HL-60 (cell line): ENCODE measurements at regions not wholly inside any gene's neighbourhood (a gene's known extent, or its start where the extent isn't known, plus 50 kb on each side); places are given as distances from the start of the nearest gene placed in this dataset.

Source experiments
- DNase-seq, 2 experiments: peaks; one replicate each; pipeline ENCODE4 v3.0.0-alpha.2; 2010 to 2020; ENCODE audit warnings: low read depth in 1 of 2, low spot score in 1 of 2
- H3K27ac ChIP-seq: fragments of 250-450 bp; sonication (Bioruptor Pico); replicated peaks from 2 replicates; pipeline ENCODE4 v1.5.1; 2020; ENCODE audit warnings: mild to moderate bottlenecking, moderate library complexity
- H3K27me3 ChIP-seq: fragments of 250-450 bp; sonication (Bioruptor Pico); 2 replicates; pipeline ENCODE4 v1.5.1; 2021; ENCODE audit warnings: mild to moderate bottlenecking, moderate library complexity; ENCODE audit not compliant: insufficient read depth, poor library complexity, severe bottlenecking
- H3K4me3 ChIP-seq: replicated peaks from 2 replicates; pipeline ENCODE4 v1.5.1; 2011; ENCODE audit warnings: mild to moderate bottlenecking, control low read depth, low read length; ENCODE audit not compliant: insufficient read depth
- GABPA ChIP-seq: IDR thresholded peaks from 2 replicates; pipeline ENCODE4 v1.6.1; 2012; ENCODE audit warnings: low read depth
- POLR2AphosphoS5 ChIP-seq: IDR thresholded peaks from 2 replicates; pipeline ENCODE4 v1.6.1; 2012; ENCODE audit warnings: low read depth
- SPI1 ChIP-seq: IDR thresholded peaks from 2 replicates; pipeline ENCODE4 v1.6.1; 2012; ENCODE audit warnings: low read depth, mild to moderate bottlenecking, borderline replicate concordance
- TF ChIP-seq, protein P1 (sequence below): IDR thresholded peaks from one replicate; pipeline ENCODE4 v1.5.1; 2011; ENCODE audit warnings: low read length, control low read depth, inconsistent platforms; ENCODE audit not compliant: insufficient read depth
- TF ChIP-seq, protein P2 (sequence below): IDR thresholded peaks from 2 replicates; pipeline ENCODE4 v1.6.1; 2012; ENCODE audit warnings: low read depth; ENCODE audit not compliant: insufficient replicate concordance

- Histone ChIP-seq H3K4me3 (no peak overlapping the region), H3K27me3 (no peaks in the 10 kb centered on the region), H3K27ac (no peak overlapping the region)
- DNase-seq, result no peak
- TF ChIP-seq, protein P1, sequence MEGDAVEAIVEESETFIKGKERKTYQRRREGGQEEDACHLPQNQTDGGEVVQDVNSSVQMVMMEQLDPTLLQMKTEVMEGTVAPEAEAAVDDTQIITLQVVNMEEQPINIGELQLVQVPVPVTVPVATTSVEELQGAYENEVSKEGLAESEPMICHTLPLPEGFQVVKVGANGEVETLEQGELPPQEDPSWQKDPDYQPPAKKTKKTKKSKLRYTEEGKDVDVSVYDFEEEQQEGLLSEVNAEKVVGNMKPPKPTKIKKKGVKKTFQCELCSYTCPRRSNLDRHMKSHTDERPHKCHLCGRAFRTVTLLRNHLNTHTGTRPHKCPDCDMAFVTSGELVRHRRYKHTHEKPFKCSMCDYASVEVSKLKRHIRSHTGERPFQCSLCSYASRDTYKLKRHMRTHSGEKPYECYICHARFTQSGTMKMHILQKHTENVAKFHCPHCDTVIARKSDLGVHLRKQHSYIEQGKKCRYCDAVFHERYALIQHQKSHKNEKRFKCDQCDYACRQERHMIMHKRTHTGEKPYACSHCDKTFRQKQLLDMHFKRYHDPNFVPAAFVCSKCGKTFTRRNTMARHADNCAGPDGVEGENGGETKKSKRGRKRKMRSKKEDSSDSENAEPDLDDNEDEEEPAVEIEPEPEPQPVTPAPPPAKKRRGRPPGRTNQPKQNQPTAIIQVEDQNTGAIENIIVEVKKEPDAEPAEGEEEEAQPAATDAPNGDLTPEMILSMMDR, result no peak
- TF ChIP-seq SPI1, result no peak
- TF ChIP-seq POLR2AphosphoS5, result no peak
- TF ChIP-seq GABPA, result no peak
- TF ChIP-seq, protein P2, sequence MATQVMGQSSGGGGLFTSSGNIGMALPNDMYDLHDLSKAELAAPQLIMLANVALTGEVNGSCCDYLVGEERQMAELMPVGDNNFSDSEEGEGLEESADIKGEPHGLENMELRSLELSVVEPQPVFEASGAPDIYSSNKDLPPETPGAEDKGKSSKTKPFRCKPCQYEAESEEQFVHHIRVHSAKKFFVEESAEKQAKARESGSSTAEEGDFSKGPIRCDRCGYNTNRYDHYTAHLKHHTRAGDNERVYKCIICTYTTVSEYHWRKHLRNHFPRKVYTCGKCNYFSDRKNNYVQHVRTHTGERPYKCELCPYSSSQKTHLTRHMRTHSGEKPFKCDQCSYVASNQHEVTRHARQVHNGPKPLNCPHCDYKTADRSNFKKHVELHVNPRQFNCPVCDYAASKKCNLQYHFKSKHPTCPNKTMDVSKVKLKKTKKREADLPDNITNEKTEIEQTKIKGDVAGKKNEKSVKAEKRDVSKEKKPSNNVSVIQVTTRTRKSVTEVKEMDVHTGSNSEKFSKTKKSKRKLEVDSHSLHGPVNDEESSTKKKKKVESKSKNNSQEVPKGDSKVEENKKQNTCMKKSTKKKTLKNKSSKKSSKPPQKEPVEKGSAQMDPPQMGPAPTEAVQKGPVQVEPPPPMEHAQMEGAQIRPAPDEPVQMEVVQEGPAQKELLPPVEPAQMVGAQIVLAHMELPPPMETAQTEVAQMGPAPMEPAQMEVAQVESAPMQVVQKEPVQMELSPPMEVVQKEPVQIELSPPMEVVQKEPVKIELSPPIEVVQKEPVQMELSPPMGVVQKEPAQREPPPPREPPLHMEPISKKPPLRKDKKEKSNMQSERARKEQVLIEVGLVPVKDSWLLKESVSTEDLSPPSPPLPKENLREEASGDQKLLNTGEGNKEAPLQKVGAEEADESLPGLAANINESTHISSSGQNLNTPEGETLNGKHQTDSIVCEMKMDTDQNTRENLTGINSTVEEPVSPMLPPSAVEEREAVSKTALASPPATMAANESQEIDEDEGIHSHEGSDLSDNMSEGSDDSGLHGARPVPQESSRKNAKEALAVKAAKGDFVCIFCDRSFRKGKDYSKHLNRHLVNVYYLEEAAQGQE, result no peak
Observed at GRCh38 chr3:61349717-61350116, 98.5 kb upstream of the FHIT start.

DNA sequence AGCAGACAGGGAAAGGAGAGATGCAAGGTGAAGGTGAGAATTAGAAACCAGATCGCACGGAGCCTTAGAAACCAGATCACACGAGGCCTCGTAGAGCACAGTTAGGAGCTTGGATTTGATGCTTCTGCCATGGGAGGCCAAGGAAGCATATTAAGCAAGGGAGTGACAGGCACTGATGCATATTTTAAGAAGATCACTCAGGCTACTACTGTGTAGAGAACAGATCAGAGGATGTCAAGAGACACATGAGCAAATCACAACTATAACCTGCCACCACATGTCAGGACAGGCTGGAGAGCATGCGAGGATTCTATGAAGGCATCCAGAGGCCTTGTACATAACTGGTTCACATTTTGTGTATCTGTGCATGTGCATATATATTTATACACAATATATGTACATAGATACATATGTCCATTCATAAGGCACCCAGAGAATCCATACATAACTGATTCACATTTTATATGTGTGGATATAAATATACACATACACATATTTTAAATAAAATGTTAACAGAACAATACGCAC is 99.6 kb upstream of the FHIT start:
- DNase-seq, result no peak
- Histone ChIP-seq H3K27me3 (no peaks in the 10 kb centered on the region), H3K27ac (no peak overlapping the region), H3K4me3 (no peak overlapping the region)
- TF ChIP-seq SPI1, result no peak
- TF ChIP-seq, protein P1, result no peak
- TF ChIP-seq GABPA, result no peak
- TF ChIP-seq POLR2AphosphoS5, result no peak
- TF ChIP-seq, protein P2, result no peak

DNA sequence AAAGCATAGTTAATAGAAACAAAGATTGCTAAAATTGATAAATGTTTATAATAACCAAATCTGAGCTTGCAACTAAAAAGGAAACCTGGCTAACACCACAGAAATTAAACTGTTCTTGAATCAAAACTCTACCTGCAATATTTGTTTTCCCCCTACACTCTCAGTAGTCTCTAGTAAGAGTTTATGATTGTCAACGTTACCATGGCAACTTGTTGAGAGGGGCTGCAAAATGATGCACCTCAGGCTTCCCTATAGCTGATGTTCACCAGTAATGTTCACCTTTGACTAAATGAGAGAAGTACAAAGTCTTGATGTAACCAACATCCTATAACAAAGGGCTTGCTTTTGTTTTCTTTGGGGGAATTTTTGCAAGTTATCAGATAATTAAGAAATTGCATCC is 101.1 kb upstream of the FHIT start:
- no peak overlapping the region for H3K27ac ChIP-seq
- TF ChIP-seq POLR2AphosphoS5 (no peak), SPI1 (no peak), GABPA (no peak)
- TF ChIP-seq, protein P2, result no peak
- TF ChIP-seq, protein P1, result no peak
- H3K4me3 ChIP-seq, result no peak overlapping the region
- no peak for DNase-seq
- no peaks in the 10 kb centered on the region for H3K27me3 ChIP-seq
